Hematopoietic multipotent progenitor cell treated with erythropoietin and hydrocortisone succinate and interleukin-3 and kit ligand, for 6 days (in vitro differentiated cells): ENCODE measurements at regions not wholly inside any gene's neighbourhood (a gene's known extent, or its start where the extent isn't known, plus 50 kb on each side); places are given as distances from the start of the nearest gene placed in this dataset.

ENCODE experiments used
- DNase-seq: peaks from one replicate; pipeline ENCODE4 v3.0.0-alpha.2; 2015

- DNase-seq, result no peak
Measured at GRCh38 chr2:134089454-134089853, 164.4 kb upstream of the MGAT5 start.

- DNase-seq, result no peak
Measured at GRCh38 chr2:134097740-134098139, 156.1 kb upstream of the MGAT5 start.

GRCh38 chr2:134098321-134098720, 155.6 kb upstream of the MGAT5 start:
- no peak for DNase-seq

GRCh38 chr2:134099273-134099672, 154.6 kb upstream of the MGAT5 start:
- DNase-seq, result no peak

GRCh38 chr2:134103196-134103595, 150.7 kb upstream of the MGAT5 start:
- no peak for DNase-seq

- no peak for DNase-seq
Measured at GRCh38 chr2:134104754-134105153, 149.1 kb upstream of the MGAT5 start.

- no peak for DNase-seq
Measured at GRCh38 chr2:134107402-134107801, 146.5 kb upstream of the MGAT5 start.

GRCh38 chr2:134108113-134108512, 145.8 kb upstream of the MGAT5 start:
- DNase-seq, result peak; percentile 21

- DNase-seq, result no peak
Measured at GRCh38 chr2:134109246-134109645, 144.6 kb upstream of the MGAT5 start.

GRCh38 chr2:134109725-134110124, 144.1 kb upstream of the MGAT5 start:
- no peak for DNase-seq

GRCh38 chr2:134110532-134110931, 143.3 kb upstream of the MGAT5 start:
- DNase-seq, result no peak

- DNase-seq, result no peak
Measured at GRCh38 chr2:134117676-134118075, 136.2 kb upstream of the MGAT5 start.

GRCh38 chr2:134118279-134119116, 135.4 kb upstream of the MGAT5 start:
- peak; percentile 90 for DNase-seq

GRCh38 chr2:134119117-134119712, 134.7 kb upstream of the MGAT5 start:
- peak; percentile 18 for DNase-seq

GRCh38 chr2:134119713-134120405, 134.0 kb upstream of the MGAT5 start:
- DNase-seq, result peak; percentile 93

- no peak for DNase-seq
Measured at GRCh38 chr2:134120406-134120732, 133.5 kb upstream of the MGAT5 start.

GRCh38 chr2:134120733-134121630, 132.9 kb upstream of the MGAT5 start:
- DNase-seq, result peak; percentile 64

- no peak for DNase-seq
Measured at GRCh38 chr2:134122610-134123009, 131.3 kb upstream of the MGAT5 start.

GRCh38 chr2:134123332-134123731, 130.5 kb upstream of the MGAT5 start:
- DNase-seq, result no peak

- peak; percentile 35 for DNase-seq
Measured at GRCh38 chr2:134124047-134124753, 129.7 kb upstream of the MGAT5 start.

- no peak for DNase-seq
Measured at GRCh38 chr2:134127496-134127895, 126.4 kb upstream of the MGAT5 start.

- DNase-seq, result no peak
Measured at GRCh38 chr2:134128746-134129145, 125.1 kb upstream of the MGAT5 start.
